IMR-90 (cell line): ENCODE measurements at regions not wholly inside any gene's neighbourhood (a gene's known extent, or its start where the extent isn't known, plus 50 kb on each side); places are given as distances from the start of the nearest gene placed in this dataset.

ENCODE experiments used
- BHLHE40 ChIP-seq: fragments of 150-350 bp; IDR thresholded peaks from 2 replicates; pipeline ENCODE4 v1.6.1; 2016; ENCODE audit warnings: mild to moderate bottlenecking, low read depth, low read length
- USF2 ChIP-seq: fragments of 150-350 bp; IDR thresholded peaks from 2 replicates; pipeline ENCODE4 v1.6.1; 2017; ENCODE audit warnings: mild to moderate bottlenecking, antibody characterized with exemption, low read length, low read depth
- TF ChIP-seq, protein P1 (sequence below): conservative IDR thresholded peaks from 2 replicates; pipeline ENCODE4 v1.5.1; 2012; ENCODE audit warnings: mild to moderate bottlenecking, low read depth, low read length, improper control_type of control experiment

DNA sequence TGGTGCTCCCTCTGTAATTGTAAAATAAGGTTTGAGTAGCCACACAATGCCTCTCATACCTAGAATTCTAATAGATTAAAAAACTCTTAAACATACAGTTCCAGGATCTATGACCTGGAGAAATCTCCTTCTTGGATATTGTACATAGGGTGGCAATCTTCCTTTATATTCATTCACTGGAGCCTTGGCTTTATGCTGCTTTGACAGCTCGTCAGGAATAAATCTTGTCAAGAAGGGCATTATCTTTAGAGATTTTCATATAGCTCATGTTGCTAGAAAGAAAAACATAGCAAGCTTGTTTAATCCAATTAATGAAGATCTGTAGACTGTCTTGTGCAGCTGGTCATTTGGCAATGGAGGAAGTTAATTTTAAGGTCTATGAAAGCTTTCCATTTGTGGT is 131.1 kb downstream of the PYDC2 start:
- TF ChIP-seq, protein P1, sequence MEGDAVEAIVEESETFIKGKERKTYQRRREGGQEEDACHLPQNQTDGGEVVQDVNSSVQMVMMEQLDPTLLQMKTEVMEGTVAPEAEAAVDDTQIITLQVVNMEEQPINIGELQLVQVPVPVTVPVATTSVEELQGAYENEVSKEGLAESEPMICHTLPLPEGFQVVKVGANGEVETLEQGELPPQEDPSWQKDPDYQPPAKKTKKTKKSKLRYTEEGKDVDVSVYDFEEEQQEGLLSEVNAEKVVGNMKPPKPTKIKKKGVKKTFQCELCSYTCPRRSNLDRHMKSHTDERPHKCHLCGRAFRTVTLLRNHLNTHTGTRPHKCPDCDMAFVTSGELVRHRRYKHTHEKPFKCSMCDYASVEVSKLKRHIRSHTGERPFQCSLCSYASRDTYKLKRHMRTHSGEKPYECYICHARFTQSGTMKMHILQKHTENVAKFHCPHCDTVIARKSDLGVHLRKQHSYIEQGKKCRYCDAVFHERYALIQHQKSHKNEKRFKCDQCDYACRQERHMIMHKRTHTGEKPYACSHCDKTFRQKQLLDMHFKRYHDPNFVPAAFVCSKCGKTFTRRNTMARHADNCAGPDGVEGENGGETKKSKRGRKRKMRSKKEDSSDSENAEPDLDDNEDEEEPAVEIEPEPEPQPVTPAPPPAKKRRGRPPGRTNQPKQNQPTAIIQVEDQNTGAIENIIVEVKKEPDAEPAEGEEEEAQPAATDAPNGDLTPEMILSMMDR = no peak
- no peak for TF ChIP-seq USF2
- TF ChIP-seq BHLHE40 = no peak
